COR-L47 (cell line): ENCODE measurements at regions not wholly inside any gene's neighbourhood (a gene's known extent, or its start where the extent isn't known, plus 50 kb on each side); places are given as distances from the start of the nearest gene placed in this dataset.
A peak's percentile ranks its signal among the peaks of the same experiment; 100 is the strongest.
"Not testable (repeated sequence)": the region's sequence is repeated elsewhere in the genome, so short reads cannot be mapped to it uniquely, and the experiment has no call there.

Experiments
- DNase-seq: peaks from one replicate; lab custom pipeline; 2025; lab: John Stamatoyannopoulos, UW

DNA sequence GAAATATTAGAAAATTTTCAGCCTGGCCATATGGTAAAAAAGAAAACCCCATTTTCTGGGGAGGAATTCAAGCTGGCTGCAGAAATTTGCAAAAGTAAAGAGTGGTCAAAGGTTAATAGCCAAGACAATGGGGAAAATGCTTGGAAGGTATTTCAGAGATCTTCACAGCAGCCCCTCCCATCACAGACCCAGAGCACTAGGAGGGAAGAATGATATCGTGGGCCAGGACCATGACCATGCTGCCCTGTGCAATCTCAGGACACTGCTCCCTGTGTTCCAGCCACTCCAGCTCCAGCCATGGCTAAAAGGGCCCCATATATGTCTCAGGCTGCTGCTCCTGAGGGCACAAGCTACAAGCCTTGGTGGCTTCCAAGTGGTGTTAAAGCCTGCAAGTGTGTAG is 93.9 kb upstream of the AGAP1 start:
- no peak for DNase-seq

DNA sequence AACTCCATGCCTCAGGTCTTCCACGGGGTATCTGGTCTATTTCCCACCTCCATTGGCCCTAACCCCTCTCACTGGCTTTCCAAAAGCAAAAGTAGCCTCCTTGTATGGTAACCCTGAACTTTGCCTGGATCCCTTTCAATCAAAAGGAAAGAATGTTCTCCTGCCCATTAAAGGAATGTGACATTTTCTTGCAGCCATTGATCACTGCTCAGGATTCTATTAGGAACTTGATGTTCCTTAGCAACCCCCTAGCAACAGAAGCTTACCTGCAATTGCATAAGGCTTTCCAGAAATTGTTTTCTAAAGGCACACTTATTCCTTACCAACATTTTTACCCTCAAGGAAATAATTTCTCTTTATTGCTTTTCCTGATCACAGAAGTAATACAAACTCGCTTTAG is 91.4 kb upstream of the AGAP1 start:
- no peak for DNase-seq

GRCh38 chr2:235405612-235406361 is 88.1 kb upstream of the AGAP1 start:
- DNase-seq: no peak

GRCh38 chr2:235406430-235406829 is 87.4 kb upstream of the AGAP1 start:
- no peak for DNase-seq

DNA sequence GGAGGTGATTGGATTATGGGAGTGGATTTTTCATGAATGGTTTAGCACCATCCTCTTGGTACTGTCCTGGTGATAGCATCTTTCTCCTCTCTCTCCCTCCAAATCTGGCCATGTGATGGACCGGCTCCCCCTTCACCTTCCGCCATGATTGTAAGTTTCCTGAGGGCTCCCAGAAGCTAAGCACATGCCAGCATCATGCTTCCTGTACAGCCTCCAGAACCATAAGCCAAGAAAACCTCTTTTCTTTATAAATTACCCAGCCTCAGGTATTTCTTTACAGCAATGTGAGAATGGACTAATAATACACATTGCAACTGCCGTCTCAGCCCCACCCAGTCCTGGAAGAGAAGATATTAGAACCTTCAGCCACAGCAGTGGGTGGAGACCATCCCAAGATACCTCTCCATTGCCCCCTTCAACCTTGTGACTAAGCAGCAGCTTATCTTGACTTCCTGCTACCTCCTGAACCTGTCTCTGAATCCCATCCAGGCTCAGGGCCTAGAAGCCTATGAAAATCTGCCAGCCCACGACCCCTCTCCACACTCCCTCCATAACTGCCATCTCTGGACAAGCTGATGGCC is 81.8 kb upstream of the AGAP1 start:
- no peak for DNase-seq

GRCh38 chr2:235413064-235413463 is 80.8 kb upstream of the AGAP1 start:
- DNase-seq: no peak

- peak; percentile 58 for DNase-seq
Observed at GRCh38 chr2:235414422-235414821, 79.4 kb upstream of the AGAP1 start.

DNA sequence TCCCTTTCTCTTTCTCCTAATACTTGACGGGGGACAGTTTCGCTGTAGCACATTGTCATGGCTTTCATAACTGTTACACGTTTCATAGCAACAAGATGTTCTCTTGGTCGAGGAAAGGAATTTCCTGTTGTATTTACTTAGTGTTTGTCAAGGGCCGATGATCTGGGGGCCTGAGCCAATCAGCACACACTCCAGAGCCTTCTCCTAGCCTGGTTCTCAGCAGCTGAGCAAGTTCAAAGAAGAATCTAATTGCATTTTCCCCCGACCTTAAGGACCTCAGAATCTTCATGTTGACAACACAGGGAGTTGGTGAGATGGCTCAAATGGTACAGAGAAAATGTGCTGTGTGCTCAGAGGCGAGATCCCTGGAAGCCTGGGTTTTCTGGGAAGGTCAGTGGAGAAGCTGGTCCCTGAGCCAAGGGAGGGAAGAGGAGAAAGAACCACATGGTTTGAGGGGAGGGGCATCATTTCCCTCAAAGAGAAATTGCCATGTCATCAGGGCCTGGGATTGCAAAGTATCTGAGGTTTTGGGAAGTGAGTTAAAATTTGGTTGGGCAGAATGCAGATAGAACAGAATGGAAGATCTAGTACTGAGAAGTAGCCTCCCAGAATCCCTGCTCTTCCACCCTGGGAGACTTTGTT is 76.9 kb upstream of the AGAP1 start:
- DNase-seq: no peak

- no peak for DNase-seq
Observed at GRCh38 chr2:235418918-235419317, 74.9 kb upstream of the AGAP1 start.

GRCh38 chr2:235419996-235420395 is 73.8 kb upstream of the AGAP1 start:
- DNase-seq: no peak

DNA sequence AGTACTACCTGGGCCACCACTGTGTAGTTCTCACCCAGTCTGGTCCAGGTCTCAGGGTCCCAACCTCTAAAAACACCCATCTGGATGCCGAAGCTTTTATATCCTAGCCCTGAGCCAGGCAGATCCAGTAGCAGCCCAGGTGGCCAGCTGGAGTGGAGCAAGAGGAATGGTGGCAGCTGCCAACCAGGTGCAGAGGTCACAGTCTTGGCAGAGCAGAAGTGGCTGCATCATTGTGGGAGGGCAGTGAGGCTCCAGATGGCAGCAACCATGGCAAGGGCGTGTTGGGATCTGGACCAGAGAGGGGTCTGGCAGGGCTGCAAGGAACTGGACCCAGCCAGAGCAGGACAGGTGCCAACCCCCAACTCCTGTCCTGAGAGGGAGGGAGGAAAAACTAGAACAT is 72.2 kb upstream of the AGAP1 start:
- no peak for DNase-seq

- no peak for DNase-seq
Observed at GRCh38 chr2:235430366-235431083, 63.3 kb upstream of the AGAP1 start.

DNA sequence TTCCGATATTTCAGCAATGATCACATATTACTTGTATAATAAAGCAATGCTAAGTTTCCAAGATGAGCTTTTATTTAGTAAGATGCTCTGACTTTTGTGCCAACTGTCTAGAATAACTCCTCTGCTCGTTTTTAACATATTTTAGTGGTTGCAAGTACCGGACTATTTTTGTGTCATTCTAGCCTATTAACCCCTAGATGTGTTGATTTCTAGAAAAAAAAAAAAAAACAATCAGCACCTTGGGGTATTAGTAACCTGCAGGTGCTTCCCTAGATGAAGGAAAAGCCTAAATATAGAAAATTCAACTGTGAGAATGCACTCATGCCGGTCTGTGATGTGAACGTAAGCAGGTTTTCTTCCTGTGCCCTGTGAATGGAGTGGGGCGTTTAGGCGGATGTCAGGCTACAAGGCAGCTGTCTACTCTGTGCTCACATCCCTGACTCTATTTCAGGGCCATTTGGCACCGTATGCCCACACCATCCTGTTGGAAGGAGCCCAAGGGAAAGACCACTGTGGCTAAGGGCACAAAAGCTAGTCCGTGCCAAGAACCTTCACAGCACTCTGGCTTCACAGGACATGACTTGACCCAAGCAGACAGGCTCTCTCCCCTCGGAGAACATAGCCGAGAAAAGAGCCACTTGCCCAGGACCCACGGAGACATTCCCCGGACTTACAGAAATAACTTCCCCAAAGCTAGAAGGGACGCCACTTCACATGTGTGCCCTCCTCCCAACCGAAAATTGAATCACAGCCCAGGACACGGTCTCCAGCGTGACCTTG is 60.9 kb upstream of the AGAP1 start:
- DNase-seq: no peak

- DNase-seq: no peak
Observed at GRCh38 chr2:235433860-235434259, 60.0 kb upstream of the AGAP1 start.

DNA sequence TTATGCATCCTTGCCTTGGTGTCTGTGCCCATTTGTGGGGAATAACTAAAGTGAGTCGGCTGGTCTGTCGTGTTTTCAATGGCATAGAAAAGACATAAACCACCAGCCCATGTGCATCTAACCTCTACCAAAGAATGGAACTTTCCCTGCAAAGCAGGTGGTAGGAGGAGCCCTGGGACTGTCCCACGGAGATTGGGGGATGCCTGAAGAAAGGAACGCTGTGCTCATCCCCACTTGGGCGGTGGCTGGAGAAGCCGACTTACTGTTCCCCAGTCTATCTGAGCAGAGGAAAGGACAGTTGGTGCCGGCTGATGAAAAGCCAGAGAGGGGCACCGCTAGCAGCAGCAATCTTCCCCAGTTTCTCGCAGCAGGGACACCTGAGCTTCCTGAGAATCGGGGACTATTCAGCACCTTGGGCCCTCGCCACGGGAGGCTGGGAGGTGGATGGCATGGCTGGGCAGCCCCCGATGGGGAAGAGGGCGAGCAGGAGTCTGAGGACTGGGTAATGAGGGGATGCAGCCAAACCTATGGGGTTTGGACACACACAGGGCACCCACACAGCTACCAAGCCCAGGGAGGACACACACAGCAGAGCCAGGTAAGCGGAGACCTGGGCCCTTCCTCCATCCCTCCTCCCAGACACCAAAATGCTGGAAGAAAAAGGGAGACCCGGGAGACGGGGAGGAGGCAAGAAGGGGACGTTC is 53.7 kb upstream of the AGAP1 start:
- no peak for DNase-seq

DNA sequence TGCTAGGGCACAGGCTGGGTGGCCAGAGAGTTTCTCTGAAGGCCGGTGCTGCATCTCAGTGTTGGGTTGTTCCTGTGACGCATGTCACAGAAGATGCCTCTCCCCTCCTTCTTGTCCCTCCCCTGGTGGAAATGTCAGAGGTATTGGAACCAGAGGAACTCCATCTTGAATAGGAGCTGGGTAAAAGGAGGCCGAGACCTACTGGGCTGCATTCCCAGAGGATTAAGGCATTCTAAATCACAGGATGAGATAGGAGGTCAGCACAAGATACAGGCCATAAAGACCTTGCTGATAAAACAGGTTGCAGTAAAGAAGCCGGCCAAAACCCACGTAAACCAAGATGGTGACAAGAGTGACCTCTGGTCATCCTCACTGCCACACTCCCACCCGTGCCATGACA is 50.3 kb upstream of the AGAP1 start:
- DNase-seq: not testable (repeated sequence)
